Kidney tubule cell (primary cell): ENCODE measurements at regions not wholly inside any gene's neighbourhood (a gene's known extent, or its start where the extent isn't known, plus 50 kb on each side); places are given as distances from the start of the nearest gene placed in this dataset.
A peak's percentile ranks its signal among the peaks of the same experiment; 100 is the strongest.

Source experiments
- DNase-seq: peaks from one replicate; pipeline ENCODE4 v3.0.0-alpha.2; 2018; ENCODE audit warnings: low spot score

DNA sequence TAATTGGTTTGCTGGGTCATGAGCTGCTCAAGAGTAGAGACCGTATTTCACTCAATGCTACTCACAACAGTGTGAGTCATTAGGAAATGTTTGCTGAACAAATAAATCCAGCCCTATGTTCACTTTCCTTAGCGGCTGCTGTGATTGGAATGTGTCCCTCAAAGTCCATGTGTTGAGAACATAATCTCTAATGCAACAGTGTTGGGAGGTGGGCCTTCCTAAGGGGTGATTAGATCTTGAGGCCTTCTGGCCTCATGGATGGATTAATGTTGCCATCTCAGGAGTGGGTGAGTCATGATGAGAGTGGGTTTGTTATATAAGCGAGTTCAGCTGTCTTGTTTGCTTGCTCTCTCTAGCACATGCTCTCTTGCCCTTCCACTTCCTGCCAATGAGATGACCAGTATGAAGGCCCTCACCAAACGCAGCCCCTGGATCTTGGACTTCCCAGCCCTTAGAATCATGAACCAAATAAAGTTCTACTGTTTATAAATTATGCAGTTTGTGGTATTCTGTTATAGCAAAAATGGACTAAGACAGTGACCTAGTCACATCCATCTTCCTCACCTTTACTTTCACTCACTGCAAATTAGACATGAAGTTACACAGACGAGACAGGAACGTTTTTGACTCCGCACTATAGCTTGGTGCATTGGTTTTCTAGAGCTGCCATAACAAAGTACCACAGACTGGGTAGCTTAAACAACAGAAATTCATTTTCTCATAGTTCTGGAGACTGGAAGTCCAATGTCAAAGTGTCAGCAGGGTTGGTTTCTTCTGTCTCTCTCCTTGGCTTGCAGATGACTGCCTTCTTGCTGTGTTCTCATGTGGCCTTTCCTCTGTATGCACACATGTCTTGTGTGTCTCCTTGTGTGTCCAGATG, 50.9 kb upstream of the FAM169A start:
- DNase-seq, result peak; percentile 76
